Suppressor macrophage treated with lipopolysaccharide for 4 hours (primary cell): ENCODE measurements at regions not wholly inside any gene's neighbourhood (a gene's known extent, or its start where the extent isn't known, plus 50 kb on each side); places are given as distances from the start of the nearest gene placed in this dataset.
"Not testable (repeated sequence)": the region's sequence is repeated elsewhere in the genome, so short reads cannot be mapped to it uniquely, and the experiment has no call there.

Experiments used
- DNase-seq: peaks from one replicate; pipeline ENCODE4 v3.0.0-alpha.2; 2020

- no peak for DNase-seq
Measured at GRCh38 chr19:5290336-5291262, 50.0 kb downstream of the PTPRS start.

DNA sequence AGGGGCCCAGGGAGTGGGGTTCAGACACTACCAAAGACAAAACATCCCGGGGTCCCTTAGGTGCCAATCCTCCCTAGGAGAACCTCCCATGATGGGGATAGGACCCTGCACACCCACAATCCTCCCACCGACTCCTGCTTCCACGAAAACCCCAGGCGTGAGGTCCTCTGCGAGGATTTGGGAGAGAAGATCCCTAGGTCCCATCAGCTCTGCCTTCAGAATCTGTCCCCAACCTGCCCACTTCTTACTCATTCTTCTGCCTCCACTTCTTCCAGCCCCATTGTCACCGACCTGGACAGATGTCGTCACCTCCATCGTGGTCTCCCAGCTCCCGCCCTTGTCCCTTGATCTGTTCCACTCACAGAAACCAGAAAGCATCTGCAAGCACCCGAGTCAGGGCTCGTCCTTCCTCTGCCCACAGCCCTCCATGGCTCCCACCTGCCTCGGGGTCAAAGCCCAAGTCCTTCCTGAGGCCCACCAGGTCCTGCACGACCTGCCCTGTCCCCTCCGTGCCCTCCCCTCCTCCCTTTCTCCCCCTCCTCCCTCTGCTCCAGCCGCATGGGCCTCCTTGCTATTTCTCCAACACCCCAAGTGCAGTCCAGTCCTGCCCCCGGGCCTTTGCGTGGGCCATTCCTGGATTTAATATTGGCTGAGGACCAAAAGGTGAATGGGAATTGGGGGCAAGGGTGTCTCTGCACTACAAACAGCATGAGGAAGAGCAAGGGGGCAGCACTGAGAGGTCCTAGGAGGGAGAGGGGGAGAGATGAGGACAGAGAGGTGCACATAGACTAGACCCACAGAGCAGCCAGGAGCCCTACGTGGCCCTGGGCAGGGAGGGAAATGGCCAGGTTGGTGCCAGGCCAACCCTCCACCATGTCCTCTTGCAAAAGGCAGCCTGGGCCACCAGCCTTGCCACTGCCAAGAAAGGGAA lies 51.3 kb downstream of the PTPRS start:
- DNase-seq, result no peak

DNA sequence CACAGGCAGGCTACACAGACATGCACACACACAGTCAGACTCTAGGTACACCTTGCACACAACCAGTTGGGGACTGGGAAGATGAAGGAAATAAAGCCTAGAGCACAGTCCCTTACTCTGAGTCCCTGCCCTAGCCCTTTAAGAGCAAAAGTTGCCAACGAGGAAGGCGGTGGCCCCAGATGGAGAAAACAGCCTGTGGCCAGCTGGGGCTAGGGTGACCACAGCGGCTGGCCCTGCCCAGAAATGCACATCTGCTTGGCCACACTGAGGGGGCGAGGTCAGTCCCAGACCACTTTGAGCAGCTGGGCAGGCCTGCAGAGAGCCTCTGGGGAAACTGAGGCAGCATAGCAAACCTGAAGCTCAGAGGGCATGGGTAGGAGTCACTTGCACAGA lies 52.3 kb downstream of the PTPRS start:
- no peak for DNase-seq

GRCh38 chr19:5287066-5287465 lies 53.5 kb downstream of the PTPRS start:
- no peak for DNase-seq

- no peak for DNase-seq
Measured at GRCh38 chr19:5286465-5287029, 54.1 kb downstream of the PTPRS start.

GRCh38 chr19:5285955-5286354 lies 54.7 kb downstream of the PTPRS start:
- DNase-seq, result no peak

- no peak for DNase-seq
Measured at GRCh38 chr19:5285311-5285710, 55.3 kb downstream of the PTPRS start.

- DNase-seq, result no peak
Measured at GRCh38 chr19:5282901-5283300, 57.7 kb downstream of the PTPRS start.

GRCh38 chr19:5281588-5281987 lies 59.0 kb downstream of the PTPRS start:
- no peak for DNase-seq

- DNase-seq, result not testable (repeated sequence)
Measured at GRCh38 chr19:5275668-5276067, 64.9 kb downstream of the PTPRS start.

GRCh38 chr19:5273782-5274181 lies 66.8 kb downstream of the PTPRS start:
- DNase-seq, result no peak

DNA sequence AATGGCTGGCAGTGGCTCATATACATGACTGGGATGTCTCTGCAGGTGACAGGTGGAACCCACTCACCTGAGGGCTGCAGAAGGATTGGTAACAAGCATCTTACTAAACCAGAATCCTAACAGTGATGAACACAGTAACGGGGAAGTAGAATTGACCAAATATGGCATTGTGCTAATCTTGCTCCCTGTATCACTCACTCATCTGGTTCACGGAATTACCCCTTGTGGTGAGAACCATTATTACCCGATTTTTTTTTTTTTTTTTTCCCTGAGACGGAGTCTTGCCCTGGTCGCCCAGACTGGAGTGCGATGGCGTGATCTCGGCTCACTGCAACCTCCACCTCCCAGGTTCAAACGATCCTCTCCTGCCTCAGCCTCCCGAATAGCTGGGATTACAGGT lies 69.5 kb downstream of the PTPRS start:
- no peak for DNase-seq

GRCh38 chr19:5269926-5270325 lies 70.7 kb downstream of the PTPRS start:
- DNase-seq, result no peak

- DNase-seq, result no peak
Measured at GRCh38 chr19:5269279-5269678, 71.3 kb downstream of the PTPRS start.

DNA sequence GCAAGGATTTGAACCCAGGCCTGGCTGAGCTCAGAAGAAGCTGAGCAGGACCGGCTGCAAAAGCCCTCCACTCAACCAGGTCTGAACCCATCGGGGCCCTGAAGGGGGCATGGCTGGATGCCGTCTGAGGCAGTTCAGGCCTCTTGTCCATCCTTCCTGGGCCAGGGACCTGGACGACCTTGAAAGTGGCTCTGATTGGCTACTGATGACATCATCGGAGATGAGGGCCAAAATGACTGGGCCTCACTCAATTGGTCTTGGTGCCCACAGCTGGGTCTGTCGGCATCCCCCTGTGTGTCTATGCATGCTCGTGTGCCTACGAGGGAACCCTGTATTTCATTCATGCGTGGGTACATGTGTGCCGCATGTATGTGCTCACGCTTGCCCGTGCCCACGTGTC lies 71.8 kb downstream of the PTPRS start:
- DNase-seq, result no peak

- DNase-seq, result no peak
Measured at GRCh38 chr19:5265260-5265659, 75.4 kb downstream of the PTPRS start.

- no peak for DNase-seq
Measured at GRCh38 chr19:5264453-5264852, 76.2 kb downstream of the PTPRS start.

- DNase-seq, result no peak
Measured at GRCh38 chr19:5263615-5264014, 77.0 kb downstream of the PTPRS start.

GRCh38 chr19:5262721-5263120 lies 77.9 kb downstream of the PTPRS start:
- DNase-seq, result no peak

DNA sequence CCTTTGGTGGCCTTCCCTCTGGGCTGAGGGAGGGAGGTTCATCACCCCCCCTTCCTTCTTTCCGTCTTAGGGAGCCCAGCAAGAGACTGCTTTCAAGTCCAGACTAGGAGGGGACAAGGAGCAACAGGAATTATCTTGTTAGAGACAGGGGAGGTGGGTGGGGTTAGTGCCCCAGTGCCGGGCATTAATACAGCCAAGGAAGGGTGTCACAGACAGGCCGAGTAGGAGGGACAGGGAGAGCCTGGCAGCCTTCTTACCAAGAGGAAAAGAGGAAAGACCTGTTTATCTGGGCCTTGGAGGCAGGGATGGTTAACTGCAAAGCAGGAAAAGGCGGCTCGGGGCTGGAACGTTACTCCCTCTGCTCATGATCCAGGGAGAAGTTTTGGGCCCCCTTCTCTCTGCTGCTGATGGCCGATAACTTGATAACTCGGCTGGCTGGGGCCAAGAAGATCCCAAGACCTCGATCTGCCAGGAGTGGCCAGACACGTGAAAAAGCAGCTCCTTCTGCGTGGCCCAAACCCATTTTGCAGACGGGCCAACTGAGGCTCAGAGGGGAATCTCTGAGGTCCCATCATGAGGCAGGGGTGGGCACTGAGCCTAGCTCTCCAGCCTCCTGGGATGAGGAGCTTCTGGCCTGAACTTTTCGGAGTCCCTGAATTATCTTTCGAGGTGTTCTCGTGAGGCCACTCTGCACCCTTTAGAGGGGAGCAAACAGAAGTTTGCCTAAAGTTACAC lies 79.3 kb downstream of the PTPRS start:
- DNase-seq, result no peak

GRCh38 chr19:5260381-5260967 lies 80.1 kb downstream of the PTPRS start:
- DNase-seq, result no peak

DNA sequence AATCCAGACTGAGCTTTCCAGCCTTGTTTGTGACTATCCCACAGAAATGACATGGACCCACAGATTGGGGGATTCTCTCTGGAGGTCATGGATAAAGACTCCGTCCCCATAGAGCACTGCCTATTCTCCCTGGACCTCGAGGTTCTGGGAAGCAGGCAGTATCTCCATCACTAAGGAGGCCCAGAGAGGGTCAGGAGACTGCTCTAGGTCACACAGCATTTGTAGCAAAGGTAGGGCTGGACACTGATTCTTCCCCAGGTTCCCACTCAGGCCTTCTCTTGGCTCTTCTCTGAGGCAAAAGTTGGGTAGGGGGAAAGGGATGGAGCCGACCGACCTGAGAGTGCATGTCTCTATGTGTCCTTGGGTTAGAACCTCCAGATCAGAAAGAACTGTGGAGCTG lies 80.9 kb downstream of the PTPRS start:
- no peak for DNase-seq
